Loucy (cell line): ENCODE measurements at regions not wholly inside any gene's neighbourhood (a gene's known extent, or its start where the extent isn't known, plus 50 kb on each side); places are given as distances from the start of the nearest gene placed in this dataset.

ENCODE experiments used
- EZH2phosphoT487 ChIP-seq: fragments of 200-600 bp; IDR thresholded peaks from 2 replicates; pipeline ENCODE4 v1.6.1; 2018; ENCODE audit warnings: antibody characterized with exemption, mild to moderate bottlenecking, moderate library complexity, borderline replicate concordance
- TF ChIP-seq, protein P1 (sequence below): fragments of 200-600 bp; sonication (generic); conservative IDR thresholded peaks from 2 replicates; pipeline ENCODE4 v1.5.1; 2014; ENCODE audit warnings: mild to moderate bottlenecking, antibody characterized with exemption, low read length

DNA sequence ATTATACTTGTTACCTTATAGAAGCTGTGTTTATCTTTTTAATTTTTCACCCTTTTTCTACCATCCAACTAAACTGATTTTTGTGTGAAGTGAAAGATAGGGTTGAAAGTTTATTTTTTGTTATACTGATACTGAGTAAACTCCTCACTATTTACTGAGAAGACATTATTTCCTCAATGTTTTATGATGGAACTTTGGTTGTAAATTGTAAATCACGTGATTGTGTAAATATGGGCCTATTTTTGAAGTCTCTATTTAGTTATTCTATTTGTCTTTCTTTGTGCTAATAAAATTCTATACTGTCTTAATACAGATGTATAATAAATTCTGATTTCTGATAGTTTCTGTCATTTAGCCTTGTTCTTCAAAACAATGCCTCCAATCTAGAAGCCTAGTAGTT lies 697.2 kb upstream of the SLC8A1 start:
- TF ChIP-seq, protein P1, sequence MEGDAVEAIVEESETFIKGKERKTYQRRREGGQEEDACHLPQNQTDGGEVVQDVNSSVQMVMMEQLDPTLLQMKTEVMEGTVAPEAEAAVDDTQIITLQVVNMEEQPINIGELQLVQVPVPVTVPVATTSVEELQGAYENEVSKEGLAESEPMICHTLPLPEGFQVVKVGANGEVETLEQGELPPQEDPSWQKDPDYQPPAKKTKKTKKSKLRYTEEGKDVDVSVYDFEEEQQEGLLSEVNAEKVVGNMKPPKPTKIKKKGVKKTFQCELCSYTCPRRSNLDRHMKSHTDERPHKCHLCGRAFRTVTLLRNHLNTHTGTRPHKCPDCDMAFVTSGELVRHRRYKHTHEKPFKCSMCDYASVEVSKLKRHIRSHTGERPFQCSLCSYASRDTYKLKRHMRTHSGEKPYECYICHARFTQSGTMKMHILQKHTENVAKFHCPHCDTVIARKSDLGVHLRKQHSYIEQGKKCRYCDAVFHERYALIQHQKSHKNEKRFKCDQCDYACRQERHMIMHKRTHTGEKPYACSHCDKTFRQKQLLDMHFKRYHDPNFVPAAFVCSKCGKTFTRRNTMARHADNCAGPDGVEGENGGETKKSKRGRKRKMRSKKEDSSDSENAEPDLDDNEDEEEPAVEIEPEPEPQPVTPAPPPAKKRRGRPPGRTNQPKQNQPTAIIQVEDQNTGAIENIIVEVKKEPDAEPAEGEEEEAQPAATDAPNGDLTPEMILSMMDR, result no peak
- TF ChIP-seq EZH2phosphoT487, result no peak
